ENCODE measurements at regions not wholly inside any gene's neighbourhood (a gene's known extent, or its start where the extent isn't known, plus 50 kb on each side); places are given as distances from the start of the nearest gene placed in this dataset.

- DNase-seq, result no peak
Measured at GRCh38 chr3:66753670-66754069, 244.4 kb upstream of the KBTBD8 start.

- DNase-seq, result no peak
Measured at GRCh38 chr3:66754613-66755012, 243.5 kb upstream of the KBTBD8 start.

GRCh38 chr3:66755924-66756323, 242.2 kb upstream of the KBTBD8 start:
- DNase-seq, result no peak

- DNase-seq, result no peak
Measured at GRCh38 chr3:66756468-66757036, 241.6 kb upstream of the KBTBD8 start.

DNA sequence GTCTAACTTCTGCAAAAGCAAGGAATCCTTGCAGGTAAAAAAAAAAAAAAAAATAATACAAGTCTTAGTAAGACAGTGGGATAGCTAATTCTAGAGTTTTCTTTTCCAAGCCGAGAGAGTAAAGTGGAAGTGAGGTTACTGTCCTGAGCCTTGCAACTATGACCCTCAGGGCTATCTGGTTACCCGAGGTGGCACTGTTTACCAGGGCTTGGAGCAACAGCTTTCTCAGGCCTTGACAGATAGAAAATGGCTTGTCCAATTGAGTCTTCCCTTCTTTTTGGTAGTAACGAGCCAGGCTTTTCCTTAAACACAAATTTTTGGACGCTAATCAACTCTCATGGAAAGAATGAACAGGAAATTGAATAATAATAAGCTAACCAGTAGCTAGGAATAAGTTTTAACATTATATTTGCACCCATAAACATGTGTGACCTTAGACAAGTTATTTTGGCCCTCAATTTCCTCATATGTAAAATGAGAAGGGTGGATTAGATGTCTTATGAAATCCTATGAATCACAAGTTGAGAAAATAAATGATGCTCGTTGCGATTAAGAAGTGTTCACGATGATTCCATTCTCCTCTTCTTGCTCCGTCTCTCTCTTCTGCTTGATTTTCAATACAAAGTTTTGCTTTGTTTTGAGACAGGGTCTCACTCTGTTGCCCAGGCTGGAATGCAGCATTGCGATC, 236.9 kb upstream of the KBTBD8 start:
- DNase-seq, result no peak

DNA sequence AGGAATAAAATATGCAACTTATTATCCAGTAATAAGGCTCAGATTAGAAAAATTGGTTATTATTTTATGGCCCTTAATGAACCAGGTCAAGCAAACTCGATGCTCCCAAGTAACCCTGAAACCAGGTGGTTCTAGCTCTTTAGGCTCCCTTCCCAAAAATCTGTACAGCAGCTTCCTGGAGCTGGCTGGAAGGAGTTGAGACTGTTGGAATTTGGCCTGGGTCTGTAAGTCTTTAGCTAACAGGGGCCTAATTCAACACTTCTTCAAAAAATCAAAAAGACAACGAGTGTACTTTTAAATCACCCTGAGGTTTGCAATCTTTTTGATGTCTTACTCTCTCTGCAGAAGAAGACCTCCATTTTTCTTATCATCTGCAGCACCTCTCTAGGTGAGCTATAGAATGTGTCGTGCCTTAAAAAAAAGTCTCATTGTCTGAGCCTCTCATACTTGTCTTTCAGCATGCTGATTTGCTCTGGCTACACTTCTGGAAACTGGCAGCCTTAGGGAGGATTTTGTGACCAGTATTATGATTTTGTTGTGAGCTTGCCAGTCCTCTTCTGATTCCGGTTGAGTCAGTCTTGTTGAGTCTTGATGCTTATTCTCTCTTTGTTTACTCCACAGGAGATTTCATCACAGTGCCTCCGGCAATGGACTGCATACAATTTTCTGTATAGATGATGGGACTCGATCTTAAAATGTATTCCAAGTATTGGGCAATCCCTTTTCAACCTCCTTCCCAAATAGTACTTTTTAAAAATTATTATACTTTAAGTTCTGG, 235.0 kb upstream of the KBTBD8 start:
- no peak for DNase-seq

GRCh38 chr3:66778107-66778506, 220.0 kb upstream of the KBTBD8 start:
- no peak for DNase-seq

DNA sequence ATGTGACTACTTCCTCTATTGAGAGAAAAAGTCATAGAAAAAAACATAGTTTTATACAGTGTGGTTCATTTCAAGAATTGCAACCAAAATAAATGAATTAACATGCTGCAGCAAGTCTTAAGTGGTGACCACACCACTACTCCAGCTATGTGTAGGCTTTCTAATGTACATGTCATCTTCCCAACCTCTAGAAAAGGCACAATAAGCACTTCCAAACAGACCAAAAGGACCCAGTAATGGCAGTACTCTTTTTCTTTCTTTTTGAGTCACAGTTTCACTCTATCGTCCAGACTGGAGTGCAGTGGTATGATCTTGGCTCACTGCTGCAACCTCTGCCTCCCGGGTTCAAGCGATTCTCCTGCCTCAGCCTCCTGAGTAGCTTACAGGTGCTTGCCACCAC, 219.3 kb upstream of the KBTBD8 start:
- no peak for DNase-seq

DNA sequence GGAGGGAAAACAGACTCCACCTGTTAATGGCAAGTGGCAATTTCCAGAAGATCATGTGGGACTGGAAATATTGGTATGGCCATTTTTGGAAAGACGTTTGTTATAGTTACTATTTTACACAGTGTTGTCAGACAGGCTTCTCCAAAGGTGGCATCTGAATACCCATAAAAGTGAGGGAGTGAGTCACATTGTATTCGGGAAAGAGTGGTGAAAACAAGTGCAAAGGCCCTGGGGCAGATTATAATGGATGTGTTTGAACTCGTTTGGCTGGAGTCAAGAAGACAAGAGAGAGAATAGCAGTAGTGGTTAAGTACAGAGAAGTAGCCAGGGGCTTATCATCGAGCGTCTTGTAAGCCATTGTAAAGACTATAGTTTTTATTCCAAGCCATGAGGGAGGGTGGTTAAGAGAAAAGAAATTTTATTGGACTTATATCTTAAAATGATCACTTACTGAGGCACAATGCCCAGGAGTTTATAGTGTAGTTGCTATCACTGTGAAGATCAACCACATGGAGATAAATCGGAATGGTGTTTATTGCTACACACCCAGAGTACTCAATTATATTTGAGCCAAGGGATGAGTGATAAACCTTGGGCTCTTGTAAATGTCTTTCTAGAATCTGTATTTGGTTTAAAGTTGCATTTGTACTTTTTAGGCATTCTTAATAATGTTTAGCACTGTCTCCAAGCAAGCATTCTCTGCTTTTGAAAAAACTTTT, 212.8 kb upstream of the KBTBD8 start:
- DNase-seq, result no peak

GRCh38 chr3:66789580-66790237, 208.4 kb upstream of the KBTBD8 start:
- DNase-seq, result no peak

DNA sequence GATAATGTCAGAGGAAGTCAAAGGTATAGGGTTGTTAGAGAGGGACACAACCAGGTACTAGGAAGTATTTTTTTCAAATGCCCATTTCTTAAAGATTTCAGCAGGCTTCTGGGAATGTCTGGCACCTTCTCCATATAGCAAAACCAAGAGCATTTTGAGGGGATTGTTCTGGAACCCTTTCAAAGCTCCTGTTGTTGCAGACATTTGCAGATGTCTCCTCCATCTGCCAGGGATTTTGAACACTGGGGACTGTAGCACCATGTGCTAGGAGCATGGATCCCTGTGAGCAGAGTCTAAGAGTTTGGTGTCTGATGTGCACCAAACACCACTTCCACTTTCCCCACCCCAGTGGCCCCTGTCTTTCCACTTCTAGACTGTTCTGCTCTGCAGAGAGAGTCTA, 206.0 kb upstream of the KBTBD8 start:
- DNase-seq, result no peak

DNA sequence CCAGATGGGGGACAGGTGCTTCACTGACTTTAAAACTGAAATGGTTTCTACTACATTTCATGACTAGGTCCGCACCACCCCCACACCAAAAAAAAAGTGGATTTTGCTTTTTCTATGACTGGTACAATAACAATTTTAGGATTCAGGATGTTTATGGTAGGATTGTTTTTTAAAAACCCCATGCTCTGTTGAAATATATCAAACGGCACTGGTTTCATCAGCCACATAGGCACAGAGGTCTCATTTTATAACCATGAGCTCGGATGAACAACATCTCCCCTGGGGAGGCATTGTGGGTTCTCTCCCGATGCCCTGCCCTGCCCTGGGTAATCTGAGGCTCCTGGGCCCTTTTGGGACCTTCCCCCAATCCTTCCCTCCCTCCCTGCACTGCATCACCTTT, 202.7 kb upstream of the KBTBD8 start:
- DNase-seq, result no peak

DNA sequence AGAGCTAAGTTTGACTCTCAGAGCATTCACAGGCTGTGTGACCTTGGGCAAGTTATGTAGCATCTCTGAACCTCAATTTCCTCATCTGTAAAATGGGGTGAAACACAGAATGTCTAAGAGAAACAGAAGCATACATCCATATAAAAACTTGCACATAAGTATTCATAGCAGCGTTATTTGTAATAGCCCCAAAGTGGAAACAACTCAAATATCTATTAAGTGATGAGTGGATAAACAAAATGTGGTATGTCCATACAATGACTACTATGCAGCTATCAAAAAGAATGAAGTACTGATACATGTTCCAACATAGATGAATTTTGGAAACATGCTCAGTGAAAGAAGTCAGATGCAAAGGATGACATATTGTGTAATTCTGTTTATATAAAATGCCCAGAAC, 201.8 kb upstream of the KBTBD8 start:
- no peak for DNase-seq

GRCh38 chr3:66797889-66798560, 200.1 kb upstream of the KBTBD8 start:
- no peak for DNase-seq

DNA sequence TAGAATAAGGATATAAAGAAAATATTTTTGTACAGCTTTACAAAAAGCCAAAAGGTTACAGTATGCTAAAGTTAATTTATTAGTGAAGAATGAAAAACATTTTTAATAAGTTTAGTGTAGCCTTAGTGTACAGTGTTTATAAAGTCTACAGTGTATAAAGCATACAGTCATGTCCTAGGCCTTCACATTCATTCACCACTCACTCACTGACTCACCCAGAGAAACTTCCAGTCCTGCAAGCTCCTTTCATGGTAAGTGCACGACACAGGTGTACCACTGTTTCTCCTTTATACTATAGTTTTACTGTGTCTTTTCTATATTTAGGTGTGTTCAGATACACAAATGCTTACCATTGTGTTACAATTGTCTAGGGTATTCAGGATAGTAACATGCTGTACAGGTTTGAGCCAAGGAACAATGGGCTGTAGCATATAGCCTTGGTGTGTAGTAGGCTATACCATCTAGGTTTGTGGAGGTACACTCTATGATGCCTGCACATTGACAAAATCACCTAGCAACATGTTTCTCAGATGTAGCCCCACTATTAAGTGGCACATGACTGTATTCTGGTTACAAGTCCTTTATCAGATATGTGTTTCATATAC, 197.1 kb upstream of the KBTBD8 start:
- no peak for DNase-seq

DNA sequence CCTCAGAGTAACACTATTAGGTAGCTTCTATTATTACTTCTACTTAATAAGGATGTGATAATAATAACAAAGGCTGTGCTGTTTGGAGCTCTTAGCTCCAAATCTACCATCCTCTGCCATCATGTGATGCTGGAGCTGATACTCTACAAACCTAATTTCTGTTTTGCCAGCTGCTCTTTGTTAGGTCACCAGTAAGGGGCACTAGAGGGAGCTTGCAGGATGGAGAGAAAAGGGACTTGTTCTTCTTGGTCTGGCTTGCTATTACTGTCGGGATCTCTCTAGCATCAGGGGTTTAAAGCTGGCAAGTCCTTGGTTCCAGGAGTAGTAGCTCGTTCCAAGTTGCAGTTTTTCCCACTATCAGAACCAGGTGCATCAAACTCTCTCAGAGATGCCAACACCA, 194.9 kb upstream of the KBTBD8 start:
- no peak for DNase-seq

GRCh38 chr3:66803721-66804695, 194.1 kb upstream of the KBTBD8 start:
- DNase-seq, result no peak

- no peak for DNase-seq
Measured at GRCh38 chr3:66808891-66809594, 189.1 kb upstream of the KBTBD8 start.

GRCh38 chr3:66809595-66809958, 188.5 kb upstream of the KBTBD8 start:
- no peak for DNase-seq

DNA sequence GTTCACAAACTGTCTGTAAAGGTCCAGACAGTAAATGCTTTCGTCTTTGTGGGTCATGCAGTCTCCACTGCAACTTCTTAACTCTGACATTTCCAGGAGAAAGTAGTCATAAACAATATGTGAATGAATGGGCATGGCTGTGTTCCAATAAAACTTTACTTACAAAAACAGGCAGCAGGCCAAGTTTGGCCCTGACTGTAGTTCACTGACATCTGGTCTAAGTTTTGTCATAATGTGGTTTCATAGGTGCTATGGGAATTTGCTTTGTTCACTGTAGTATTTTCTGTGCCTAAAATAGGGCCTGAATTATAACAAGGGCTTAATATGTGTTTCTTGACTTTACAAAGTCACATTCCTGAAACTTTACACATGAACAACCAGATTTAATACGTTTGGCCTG, 186.0 kb upstream of the KBTBD8 start:
- no peak for DNase-seq

Data from NCI-H2227 treated with DMSO at 0.1 percent for 48 hours (cell line).